Hematopoietic multipotent progenitor cell treated with erythropoietin and hydrocortisone succinate and interleukin-3 and kit ligand, for 15 days (in vitro differentiated cells): ENCODE measurements at regions not wholly inside any gene's neighbourhood (a gene's known extent, or its start where the extent isn't known, plus 50 kb on each side); places are given as distances from the start of the nearest gene placed in this dataset.
"Not testable (repeated sequence)": the region's sequence is repeated elsewhere in the genome, so short reads cannot be mapped to it uniquely, and the experiment has no call there.

Experiments
- DNase-seq: peaks from one replicate; pipeline ENCODE4 v3.0.0-alpha.2; 2015; ENCODE audit warnings: low spot score

GRCh38 chr1:163571950-163572349 lies 250.2 kb downstream of the NUF2 start:
- DNase-seq = no peak

- no peak for DNase-seq
These were observed 252.4 kb downstream of the NUF2 start for GRCh38 chr1:163574119-163574518.

- DNase-seq = no peak
These were observed 259.2 kb downstream of the NUF2 start for GRCh38 chr1:163580926-163581325.

- DNase-seq = no peak
These were observed 262.0 kb downstream of the NUF2 start for GRCh38 chr1:163583661-163584181.

- DNase-seq = no peak
These were observed 264.0 kb downstream of the NUF2 start for GRCh38 chr1:163585796-163586195.

GRCh38 chr1:163588796-163589195 lies 267.0 kb downstream of the NUF2 start:
- DNase-seq = no peak

- DNase-seq = no peak
These were observed 268.0 kb downstream of the NUF2 start for GRCh38 chr1:163589735-163590134.

- DNase-seq = not testable (repeated sequence)
These were observed 269.4 kb downstream of the NUF2 start for GRCh38 chr1:163591131-163591530.

- not testable (repeated sequence) for DNase-seq
These were observed 270.9 kb downstream of the NUF2 start for GRCh38 chr1:163592623-163593022.

GRCh38 chr1:163596106-163596505 lies 274.4 kb downstream of the NUF2 start:
- DNase-seq = not testable (repeated sequence)

GRCh38 chr1:163596541-163597258 lies 274.9 kb downstream of the NUF2 start:
- no peak for DNase-seq

GRCh38 chr1:163604321-163604720 lies 282.6 kb downstream of the NUF2 start:
- no peak for DNase-seq

- no peak for DNase-seq
These were observed 283.1 kb downstream of the NUF2 start for GRCh38 chr1:163604896-163605295.

- DNase-seq = no peak
These were observed 287.2 kb downstream of the NUF2 start for GRCh38 chr1:163608979-163609378.

GRCh38 chr1:163609858-163610257 lies 288.1 kb downstream of the NUF2 start:
- DNase-seq = no peak

- no peak for DNase-seq
These were observed 288.7 kb downstream of the NUF2 start for GRCh38 chr1:163610486-163610885.

GRCh38 chr1:163614361-163614760 lies 292.6 kb downstream of the NUF2 start:
- DNase-seq = no peak

- no peak for DNase-seq
These were observed 306.4 kb downstream of the NUF2 start for GRCh38 chr1:163628034-163628773.

- no peak for DNase-seq
These were observed 310.5 kb downstream of the NUF2 start for GRCh38 chr1:163632269-163632668.

GRCh38 chr1:163633366-163633765 lies 311.6 kb downstream of the NUF2 start:
- DNase-seq = no peak

GRCh38 chr1:163645676-163646075 lies 323.9 kb downstream of the NUF2 start:
- not testable (repeated sequence) for DNase-seq

GRCh38 chr1:163650624-163651023 lies 328.9 kb downstream of the NUF2 start:
- DNase-seq = no peak

GRCh38 chr1:163652441-163652840 lies 330.7 kb downstream of the NUF2 start:
- no peak for DNase-seq
